Endothelial cell (in vitro differentiated cells): ENCODE measurements at regions not wholly inside any gene's neighbourhood (a gene's known extent, or its start where the extent isn't known, plus 50 kb on each side); places are given as distances from the start of the nearest gene placed in this dataset.
A peak's percentile ranks its signal among the peaks of the same experiment; 100 is the strongest.

Experiments used
- DNase-seq: peaks from one replicate; pipeline ENCODE4 v3.0.0; 2021; ENCODE audit warnings: low spot score
- H3K27ac Mint-ChIP-seq: one replicate; pipeline ENCODE4 v1.8.0; 2021; ENCODE audit warnings: mixed read lengths, inconsistent platforms; ENCODE audit not compliant: unreplicated experiment
- H3K27me3 Mint-ChIP-seq: one replicate; pipeline ENCODE4 v1.8.0; 2021; ENCODE audit warnings: mild to moderate bottlenecking, moderate library complexity, mixed read lengths, inconsistent platforms; ENCODE audit not compliant: unreplicated experiment
- H3K36me3 Mint-ChIP-seq: one replicate; pipeline ENCODE4 v1.8.0; 2021; ENCODE audit warnings: mild to moderate bottlenecking, low read depth, mixed read lengths, inconsistent platforms; ENCODE audit not compliant: unreplicated experiment
- H3K4me1 Mint-ChIP-seq: one replicate; pipeline ENCODE4 v1.8.0; 2021; ENCODE audit warnings: mild to moderate bottlenecking, mixed read lengths, inconsistent platforms; ENCODE audit not compliant: unreplicated experiment
- H3K4me3 Mint-ChIP-seq: one replicate; pipeline ENCODE4 v1.8.0; 2021; ENCODE audit warnings: mild to moderate bottlenecking, mixed read lengths, inconsistent platforms; ENCODE audit not compliant: unreplicated experiment
- H3K9me3 Mint-ChIP-seq: one replicate; pipeline ENCODE4 v1.8.0; 2021; ENCODE audit warnings: mixed read lengths, inconsistent platforms; ENCODE audit not compliant: unreplicated experiment
- CTCF ChIP-seq: fragments of 200-600 bp; sonication (generic); IDR thresholded peaks from one replicate; pipeline ENCODE4 v1.5.0; 2021; ENCODE audit warnings: antibody characterized with exemption; ENCODE audit not compliant: unreplicated experiment

- Mint-ChIP-seq H3K27ac (no peak overlapping the region), H3K4me1 (peaks cover 36% of the 10 kb centered on the region), H3K9me3 (no peaks in the 10 kb centered on the region), H3K4me3 (no peak overlapping the region), H3K36me3 (no peaks in the 10 kb centered on the region), H3K27me3 (no peaks in the 10 kb centered on the region)
- DNase-seq: no peak
- TF ChIP-seq CTCF: no peak
These were observed 517.6 kb downstream of the CD83 start for GRCh38 chr6:14635195-14635594.

- H3K4me1 Mint-ChIP-seq: peaks cover 42% of the 10 kb centered on the region
- no peaks in the 10 kb centered on the region for H3K9me3 Mint-ChIP-seq
- H3K36me3 Mint-ChIP-seq: no peaks in the 10 kb centered on the region
- no peaks in the 10 kb centered on the region for H3K27me3 Mint-ChIP-seq
- no peak overlapping the region for H3K4me3 Mint-ChIP-seq
- no peak for DNase-seq
- TF ChIP-seq CTCF: no peak
- no peak overlapping the region for H3K27ac Mint-ChIP-seq
These were observed 518.5 kb downstream of the CD83 start for GRCh38 chr6:14635934-14636591.

GRCh38 chr6:14638435-14638905, 520.9 kb downstream of the CD83 start:
- Mint-ChIP-seq H3K36me3 (no peaks in the 10 kb centered on the region), H3K4me3 (no peak overlapping the region), H3K27me3 (peaks cover 1% of the 10 kb centered on the region), H3K4me1 (peaks cover 45% of the 10 kb centered on the region), H3K9me3 (no peaks in the 10 kb centered on the region), H3K27ac (peak overlapping the region; percentile 43)
- no peak for DNase-seq
- TF ChIP-seq CTCF: no peak

GRCh38 chr6:14638906-14639761, 521.6 kb downstream of the CD83 start:
- TF ChIP-seq CTCF: no peak
- peaks cover 42% of the 10 kb centered on the region for H3K4me1 Mint-ChIP-seq
- H3K9me3 Mint-ChIP-seq: no peaks in the 10 kb centered on the region
- peak overlapping the region; percentile 43 for H3K27ac Mint-ChIP-seq
- peak overlapping the region; percentile 14 for H3K4me3 Mint-ChIP-seq
- peaks cover 1% of the 10 kb centered on the region for H3K27me3 Mint-ChIP-seq
- H3K36me3 Mint-ChIP-seq: no peaks in the 10 kb centered on the region
- DNase-seq: no peak
